ENCODE measurements at regions not wholly inside any gene's neighbourhood (a gene's known extent, or its start where the extent isn't known, plus 50 kb on each side); places are given as distances from the start of the nearest gene placed in this dataset.

GRCh38 chr3:67916353-67916752, 261.9 kb upstream of the SUCLG2 start:
- TF ChIP-seq CTCF (IDR thresholded peaks at IDR 0.05) (no peak), POLR2A (IDR thresholded peaks at IDR 0.05) (no peak)
